ENCODE measurements at regions not wholly inside any gene's neighbourhood (a gene's known extent, or its start where the extent isn't known, plus 50 kb on each side); places are given as distances from the start of the nearest gene placed in this dataset.
A peak's percentile ranks its signal among the peaks of the same experiment; 100 is the strongest.

- TF ChIP-seq MXD1 (CRISPR knock-in tag; IDR thresholded peaks at IDR 0.05) = no peak
- peak; percentile 94 for TF ChIP-seq TBX2 (CRISPR knock-in tag; IDR thresholded peaks at IDR 0.05; ENCODE audit: borderline replicate concordance)
- no peak for TF ChIP-seq SKI (IDR thresholded peaks at IDR 0.05; ENCODE audit: partially characterized antibody)
- no peak for TF ChIP-seq ZNF556 (CRISPR knock-in tag; IDR thresholded peaks at IDR 0.05; ENCODE audit: borderline replicate concordance)
- 0 out of 2 replicates have a peak, but pooled peaks have one; percentile 43 for TF ChIP-seq ZNF703 (CRISPR knock-in tag; IDR thresholded peaks at IDR 0.05; ENCODE audit: borderline replicate concordance)
- no peak for TF ChIP-seq SOX6 (IDR thresholded peaks at IDR 0.05)
- peak; percentile 97 for TF ChIP-seq SOX6 (CRISPR knock-in tag; IDR thresholded peaks at IDR 0.05)
- TF ChIP-seq HNF1A (IDR thresholded peaks at IDR 0.05; ENCODE audit: low read depth) = no peak
- TF ChIP-seq HNF1A (CRISPR knock-in tag; IDR thresholded peaks at IDR 0.05; ENCODE audit: borderline replicate concordance) = peak; percentile 39; the same call in 1 of the 2 replicates
- TF ChIP-seq XRCC5 (optimal IDR thresholded peaks at IDR 0.05; ENCODE audit: low read length) = peak; percentile 31
- peak; percentile 89 for TF ChIP-seq ZNF503 (CRISPR knock-in tag; IDR thresholded peaks at IDR 0.05)
- peak; percentile 49; the same call in 1 of the 2 replicates for TF ChIP-seq SIX4 (CRISPR knock-in tag; IDR thresholded peaks at IDR 0.05)
- no peak for TF ChIP-seq MXI1 (IDR thresholded peaks at IDR 0.05; ENCODE audit: borderline replicate concordance, low read depth, low read length)
- no peak for TF ChIP-seq CEBPB (IDR thresholded peaks at IDR 0.05; ENCODE audit: borderline replicate concordance, low read depth, low read length)
- TF ChIP-seq ZNF382 (CRISPR knock-in tag; IDR thresholded peaks at IDR 0.05; ENCODE audit: borderline replicate concordance) = no peak
- no peak for TF ChIP-seq AHR (CRISPR knock-in tag; IDR thresholded peaks at IDR 0.05)
- no peak for TF ChIP-seq ZNF275 (CRISPR knock-in tag; IDR thresholded peaks at IDR 0.05; ENCODE audit: borderline replicate concordance)
- peak; percentile 56; the same call in 1 of the 2 replicates for TF ChIP-seq NR2F2 (IDR thresholded peaks at IDR 0.05; ENCODE audit: borderline replicate concordance, low read depth)
- no peak for TF ChIP-seq PAF1 (CRISPR knock-in tag; IDR thresholded peaks at IDR 0.05)
- TF ChIP-seq HBP1 (CRISPR knock-in tag; IDR thresholded peaks at IDR 0.05; ENCODE audit: low read depth) = no peak
- no peak for TF ChIP-seq ELF1 (CRISPR knock-in tag; IDR thresholded peaks at IDR 0.05)
- TF ChIP-seq STAG1 (CRISPR knock-in tag; IDR thresholded peaks at IDR 0.05) = peak; percentile 16
- TF ChIP-seq ATRX (CRISPR knock-in tag; IDR thresholded peaks at IDR 0.05; ENCODE audit: borderline replicate concordance) = no peak
Observed at GRCh38 chr18:21991081-21991534, 178.3 kb upstream of the GATA6 start (continued).
